WTC11 (cell line): ENCODE measurements at regions not wholly inside any gene's neighbourhood (a gene's known extent, or its start where the extent isn't known, plus 50 kb on each side); places are given as distances from the start of the nearest gene placed in this dataset.

Experiments
- ATAC-seq: fragments of 200-7000 bp; cut with Tn5 transposase; 2 replicates; pipeline ENCODE4 v1.10.0; 2021; ENCODE audit warnings: mild to moderate bottlenecking, moderate library complexity
- CTCF ChIA-PET: fragments of 300-600 bp; sonication (Branson Sonifier 250); formaldehyde crosslinking; loops from one replicate; lab custom pipeline; 2021; ENCODE audit warnings: antibody characterized with exemption; lab: Charles Lee
- POLR2A ChIA-PET: fragments of 350-600 bp; sonication (Branson Sonifier 250); formaldehyde crosslinking; loops from one replicate; lab custom pipeline; 2021; ENCODE audit warnings: antibody characterized with exemption; lab: Charles Lee
- DNase-seq: peaks from one replicate; pipeline ENCODE4 v3.0.0; 2021; ENCODE audit warnings: low spot score
- H3K27ac Mint-ChIP-seq: 2 replicates; pipeline ENCODE4 v1.8.0; 2021; ENCODE audit warnings: mixed read lengths
- H3K27me3 Mint-ChIP-seq: 2 replicates; pipeline ENCODE4 v1.8.0; 2021; ENCODE audit warnings: low read depth, mild to moderate bottlenecking, moderate library complexity, mixed read lengths
- H3K36me3 Mint-ChIP-seq: 2 replicates; pipeline ENCODE4 v1.8.0; 2021; ENCODE audit warnings: mixed read lengths
- H3K4me1 Mint-ChIP-seq: 2 replicates; pipeline ENCODE4 v1.8.0; 2022; ENCODE audit warnings: mixed read lengths
- H3K4me3 Mint-ChIP-seq: 2 replicates; pipeline ENCODE4 v1.8.0; 2021; ENCODE audit warnings: mild to moderate bottlenecking, moderate library complexity, mixed read lengths
- H3K9me3 Mint-ChIP-seq: 2 replicates; pipeline ENCODE4 v1.8.0; 2021; ENCODE audit warnings: mixed read lengths
- CDX4 ChIP-seq: fragments of 250-450 bp; sonication (Bioruptor Pico); IDR thresholded peaks from 2 replicates; pipeline ENCODE4 v1.9.0; 2021; ENCODE audit warnings: moderate library complexity, mild to moderate bottlenecking, inconsistent platforms, borderline replicate concordance
- E2F4 ChIP-seq: sonication (generic); formaldehyde crosslinking; IDR thresholded peaks from 2 replicates; pipeline ENCODE4 v1.8.1; 2022; ENCODE audit warnings: low read depth, mild to moderate bottlenecking, moderate library complexity, missing genetic modification reagents, borderline replicate concordance
- ELF4 ChIP-seq: sonication (generic); formaldehyde crosslinking; IDR thresholded peaks from 2 replicates; pipeline ENCODE4 v1.8.1; 2022; ENCODE audit warnings: low read depth, mild to moderate bottlenecking, moderate library complexity, missing genetic modification reagents
- FOXJ3 ChIP-seq: sonication (generic); formaldehyde crosslinking; IDR thresholded peaks from 2 replicates; pipeline ENCODE4 v1.9.0; 2021; ENCODE audit warnings: missing genetic modification reagents, mild to moderate bottlenecking, borderline replicate concordance
- FOXP4 ChIP-seq: sonication (generic); formaldehyde crosslinking; IDR thresholded peaks from 2 replicates; pipeline ENCODE4 v1.8.0; 2022; ENCODE audit warnings: mild to moderate bottlenecking, missing genetic modification reagents
- KAT7 ChIP-seq: sonication (generic); formaldehyde crosslinking; IDR thresholded peaks from 2 replicates; pipeline ENCODE4 v1.8.1; 2023; ENCODE audit warnings: missing genetic modification reagents, mild to moderate bottlenecking, borderline replicate concordance
- MXD4 ChIP-seq: fragments of 250-450 bp; sonication (Bioruptor Pico); IDR thresholded peaks from 2 replicates; pipeline ENCODE4 v1.8.0; 2021; ENCODE audit warnings: mild to moderate bottlenecking, moderate library complexity, borderline replicate concordance
- MYBL2 ChIP-seq: sonication (generic); formaldehyde crosslinking; IDR thresholded peaks from 2 replicates; pipeline ENCODE4 v1.8.1; 2023; ENCODE audit warnings: mild to moderate bottlenecking, moderate library complexity, missing genetic modification reagents
- NFATC4 ChIP-seq: fragments of 250-450 bp; sonication (Bioruptor Pico); IDR thresholded peaks from 2 replicates; pipeline ENCODE4 v1.9.0; 2021; ENCODE audit warnings: mild to moderate bottlenecking
- PRRX2 ChIP-seq: fragments of 250-450 bp; sonication (Bioruptor Pico); IDR thresholded peaks from 2 replicates; pipeline ENCODE4 v1.8.0; 2021; ENCODE audit warnings: mild to moderate bottlenecking
- RELA ChIP-seq: sonication (generic); formaldehyde crosslinking; IDR thresholded peaks from 2 replicates; pipeline ENCODE4 v1.8.1; 2022; ENCODE audit warnings: missing genetic modification reagents, mild to moderate bottlenecking, borderline replicate concordance
- SMAD3 ChIP-seq: sonication (generic); formaldehyde crosslinking; IDR thresholded peaks from 2 replicates; pipeline ENCODE4 v1.8.0; 2022; ENCODE audit warnings: missing genetic modification reagents, mild to moderate bottlenecking, borderline replicate concordance
- TCF7 ChIP-seq: sonication (generic); formaldehyde crosslinking; IDR thresholded peaks from 2 replicates; pipeline ENCODE4 v1.8.0; 2022; ENCODE audit warnings: mild to moderate bottlenecking, low read depth, missing genetic modification reagents, moderate library complexity
- ZBTB21 ChIP-seq: sonication (generic); formaldehyde crosslinking; IDR thresholded peaks from 2 replicates; pipeline ENCODE4 v1.8.1; 2023; ENCODE audit warnings: mild to moderate bottlenecking, missing genetic modification reagents, borderline replicate concordance
- ZNF138 ChIP-seq: sonication (generic); formaldehyde crosslinking; conservative IDR thresholded peaks from 2 replicates; pipeline ENCODE4 v1.8.1; 2022; ENCODE audit warnings: mild to moderate bottlenecking, moderate library complexity, missing genetic modification reagents
- ZNF281 ChIP-seq: sonication (generic); formaldehyde crosslinking; IDR thresholded peaks from 2 replicates; pipeline ENCODE4 v1.8.0; 2023; ENCODE audit warnings: mild to moderate bottlenecking, missing genetic modification reagents
- ZNF512 ChIP-seq: sonication (generic); formaldehyde crosslinking; IDR thresholded peaks from 2 replicates; pipeline ENCODE4 v1.8.1; 2022; ENCODE audit warnings: missing genetic modification reagents, borderline replicate concordance
- ZNF532 ChIP-seq: fragments of 250-450 bp; sonication (Bioruptor Pico); IDR thresholded peaks from 2 replicates; pipeline ENCODE4 v1.9.0; 2021; ENCODE audit warnings: mild to moderate bottlenecking, borderline replicate concordance
- TF ChIP-seq, protein P1 (sequence below): fragments of 250-450 bp; sonication (Bioruptor Pico); IDR thresholded peaks from 2 replicates; pipeline ENCODE4 v1.9.0; 2021; ENCODE audit warnings: mild to moderate bottlenecking
- TF ChIP-seq, protein P2 (sequence below): sonication (generic); formaldehyde crosslinking; IDR thresholded peaks from 2 replicates; pipeline ENCODE4 v1.8.0; 2022; ENCODE audit warnings: mild to moderate bottlenecking, missing genetic modification reagents

DNA sequence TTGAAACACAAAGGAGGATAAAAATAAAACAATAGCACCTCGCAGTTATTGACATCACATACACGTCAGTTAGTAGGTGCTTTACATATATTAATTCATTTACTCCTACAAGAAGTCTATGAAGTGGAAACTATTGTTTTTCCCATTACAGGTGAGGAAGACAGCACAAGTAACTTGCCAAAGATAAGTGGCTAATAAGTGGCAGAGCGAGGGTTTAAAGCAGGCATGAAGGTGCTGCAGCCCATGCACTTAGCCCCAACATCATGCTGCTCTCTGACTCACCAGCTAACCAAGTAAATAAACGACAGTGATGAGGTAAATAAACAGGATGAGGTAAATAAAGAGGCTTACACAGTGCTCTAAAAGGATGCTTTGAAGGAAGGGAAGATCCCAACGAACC lies 498.6 kb upstream of the ZEB2 start:
- Mint-ChIP-seq H3K27ac (no peak overlapping the region), H3K27me3 (no peaks in the 10 kb centered on the region), H3K4me3 (no peak overlapping the region), H3K4me1 (peaks cover 16% of the 10 kb centered on the region), H3K9me3 (no peaks in the 10 kb centered on the region), H3K36me3 (no peaks in the 10 kb centered on the region)
- DNase-seq (no peak), ATAC-seq (no peak; the same call in 1 of the 2 replicates)
- ChIA-PET POLR2A (no interaction called here), CTCF (no interaction called here)
- TF ChIP-seq KAT7 (CRISPR knock-in tag) (no peak), ELF4 (CRISPR knock-in tag) (no peak), NFATC4 (CRISPR knock-in tag) (no peak), ZNF512 (CRISPR knock-in tag) (no peak), SMAD3 (CRISPR knock-in tag) (no peak), MXD4 (CRISPR knock-in tag) (no peak), ZNF138 (CRISPR knock-in tag) (no peak), ZNF281 (no peak), PRRX2 (no peak), TCF7 (no peak), E2F4 (no peak), ZNF532 (CRISPR knock-in tag) (no peak), RELA (CRISPR knock-in tag) (no peak), CDX4 (CRISPR knock-in tag) (no peak)
- TF ChIP-seq, protein P1, sequence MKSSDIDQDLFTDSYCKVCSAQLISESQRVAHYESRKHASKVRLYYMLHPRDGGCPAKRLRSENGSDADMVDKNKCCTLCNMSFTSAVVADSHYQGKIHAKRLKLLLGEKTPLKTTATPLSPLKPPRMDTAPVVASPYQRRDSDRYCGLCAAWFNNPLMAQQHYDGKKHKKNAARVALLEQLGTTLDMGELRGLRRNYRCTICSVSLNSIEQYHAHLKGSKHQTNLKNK (CRISPR knock-in tag), result no peak

DNA sequence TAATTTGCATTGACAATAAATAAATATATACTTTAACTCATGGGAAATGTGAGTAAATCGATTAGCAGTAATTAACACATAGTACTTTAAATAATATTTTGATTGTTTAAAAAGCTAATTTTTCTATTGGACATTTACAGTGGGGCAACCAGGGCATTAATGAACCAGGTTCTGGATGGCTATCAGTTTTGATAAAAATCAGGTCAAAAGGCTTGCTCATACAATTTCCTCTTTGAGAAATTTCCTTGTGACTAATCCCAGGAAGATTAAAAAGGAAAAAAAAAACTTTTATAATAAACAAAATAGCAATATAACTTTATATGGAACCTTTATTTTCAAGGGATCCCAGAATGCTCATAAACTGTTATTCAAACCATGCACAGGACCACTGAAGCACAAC lies 497.2 kb upstream of the ZEB2 start:
- POLR2A ChIA-PET, result no interaction called here
- TF ChIP-seq FOXP4 (CRISPR knock-in tag) (no peak), ZBTB21 (no peak), FOXJ3 (CRISPR knock-in tag) (no peak), MYBL2 (CRISPR knock-in tag) (no peak)
- TF ChIP-seq, protein P2, sequence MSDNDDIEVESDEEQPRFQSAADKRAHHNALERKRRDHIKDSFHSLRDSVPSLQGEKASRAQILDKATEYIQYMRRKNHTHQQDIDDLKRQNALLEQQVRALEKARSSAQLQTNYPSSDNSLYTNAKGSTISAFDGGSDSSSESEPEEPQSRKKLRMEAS (CRISPR knock-in tag), result no peak
- CTCF ChIA-PET, result no interaction called here
- ATAC-seq, result no peak
- no peak for DNase-seq
- H3K4me1 Mint-ChIP-seq, result peaks cover 16% of the 10 kb centered on the region
- no peak overlapping the region for H3K27ac Mint-ChIP-seq
- H3K4me3 Mint-ChIP-seq, result no peak overlapping the region
- H3K9me3 Mint-ChIP-seq, result no peaks in the 10 kb centered on the region
- no peaks in the 10 kb centered on the region for H3K27me3 Mint-ChIP-seq
- no peaks in the 10 kb centered on the region for H3K36me3 Mint-ChIP-seq
